GM18508 (cell line): ENCODE measurements at regions not wholly inside any gene's neighbourhood (a gene's known extent, or its start where the extent isn't known, plus 50 kb on each side); places are given as distances from the start of the nearest gene placed in this dataset.

Experiments
- ATAC-seq: cut with Tn5 transposase; IDR thresholded peaks from one replicate; pipeline ENCODE4 v1.9.1; 2021; ENCODE audit warnings: moderate number of reproducible peaks; ENCODE audit not compliant: insufficient read depth, unreplicated experiment

DNA sequence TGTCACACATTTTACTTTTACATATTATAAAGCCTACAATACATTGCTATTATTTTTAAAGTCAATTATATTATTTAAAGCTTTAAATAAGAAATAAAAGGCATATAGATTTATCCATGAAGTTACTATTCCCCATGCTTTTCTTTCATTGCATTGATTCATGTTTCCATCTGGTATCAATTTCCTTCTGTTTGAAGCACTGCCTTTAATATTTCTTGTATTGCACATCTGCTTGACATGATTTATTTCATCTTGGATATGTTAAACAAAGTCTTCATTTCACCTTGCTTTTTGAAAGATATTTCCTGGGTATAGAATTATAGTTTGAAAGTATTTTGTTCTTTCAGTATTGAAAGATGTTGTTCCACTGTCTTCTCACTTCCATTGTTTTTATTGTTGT lies 174.3 kb upstream of the MBNL1 start:
- no peak for ATAC-seq

DNA sequence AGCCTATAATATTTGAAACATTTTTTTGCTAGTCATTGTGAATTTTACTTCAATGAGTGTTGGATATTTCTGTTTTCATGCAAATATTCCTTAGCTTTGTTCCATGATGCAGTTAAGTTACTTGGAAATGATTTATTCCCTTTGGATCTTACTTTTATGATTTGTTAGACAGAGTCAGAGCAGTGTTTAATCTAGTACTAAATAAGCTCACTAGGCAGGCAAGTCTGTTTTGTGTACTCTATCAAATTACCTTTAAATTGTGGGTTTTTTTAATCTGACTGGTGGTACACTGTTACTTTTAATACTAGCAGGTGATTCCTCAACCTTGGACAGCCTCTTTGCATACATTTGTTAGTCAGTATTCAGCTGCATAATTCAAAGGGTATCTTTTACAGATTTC lies 173.3 kb upstream of the MBNL1 start:
- no peak for ATAC-seq

DNA sequence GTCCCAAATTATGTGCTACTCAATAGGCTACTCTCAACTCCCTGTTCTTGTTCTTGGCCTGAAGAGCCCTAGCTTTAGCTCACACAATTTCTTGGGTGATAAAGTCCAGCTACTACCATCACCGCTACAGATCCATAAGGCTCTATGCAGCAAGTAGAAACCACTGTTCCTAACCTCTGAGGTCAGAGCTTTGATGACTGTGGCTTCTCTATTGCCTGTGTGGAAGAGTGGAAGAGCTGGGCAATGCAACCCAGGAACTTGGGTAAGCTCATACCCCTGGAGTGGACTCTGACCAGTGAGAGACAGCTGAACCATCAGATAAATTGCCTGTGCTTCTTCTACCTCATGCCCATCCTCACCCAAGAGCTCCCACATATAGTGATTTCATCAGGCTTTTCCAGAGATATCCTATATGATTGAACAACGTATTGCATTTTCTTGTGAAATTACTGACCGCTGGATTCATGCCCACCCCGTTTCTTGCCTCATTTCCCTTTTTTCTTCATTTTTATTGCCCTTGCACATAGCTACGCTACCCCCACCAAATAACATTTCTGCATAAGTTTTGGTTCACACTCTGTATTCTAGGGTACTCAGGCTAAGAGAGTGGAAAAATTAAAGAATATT lies 172.3 kb upstream of the MBNL1 start:
- no peak for ATAC-seq

DNA sequence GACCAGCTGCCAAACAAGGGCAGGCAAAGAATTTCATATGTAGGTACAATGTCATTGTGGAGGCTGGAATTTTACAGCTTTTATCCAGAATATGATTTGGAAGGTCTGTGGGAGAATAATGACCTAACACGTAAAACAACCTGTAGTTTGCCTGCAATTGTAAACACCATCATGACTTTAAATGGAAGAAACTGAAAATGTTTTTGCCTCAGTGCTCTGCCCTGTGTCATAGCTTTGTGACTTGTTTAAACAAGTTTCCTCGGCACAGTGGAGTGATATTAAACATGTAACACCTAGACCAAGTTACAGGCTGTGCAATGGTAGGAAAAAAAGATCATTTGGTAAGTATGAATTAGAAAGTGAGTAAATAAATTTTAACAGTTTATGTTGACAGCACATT lies 171.6 kb upstream of the MBNL1 start:
- no peak for ATAC-seq

DNA sequence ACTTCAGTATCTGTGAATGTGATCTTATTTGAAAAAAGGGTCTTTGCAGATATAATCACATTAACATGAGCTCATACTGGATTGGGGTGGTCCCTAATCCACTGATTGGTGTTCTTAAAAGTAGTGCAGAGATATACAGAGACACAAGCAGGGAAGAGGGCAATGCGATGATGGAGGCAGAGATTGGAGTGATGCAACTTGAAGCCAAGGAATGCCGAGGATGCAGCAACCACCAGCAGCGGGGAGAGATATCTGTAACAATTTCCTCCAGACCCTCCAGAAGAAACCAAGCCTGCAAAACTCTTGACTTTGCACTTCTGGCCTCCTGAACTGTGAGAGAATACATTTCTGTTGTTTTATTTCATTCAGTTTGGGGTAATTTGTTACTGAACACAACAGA lies 171.0 kb upstream of the MBNL1 start:
- no peak for ATAC-seq

DNA sequence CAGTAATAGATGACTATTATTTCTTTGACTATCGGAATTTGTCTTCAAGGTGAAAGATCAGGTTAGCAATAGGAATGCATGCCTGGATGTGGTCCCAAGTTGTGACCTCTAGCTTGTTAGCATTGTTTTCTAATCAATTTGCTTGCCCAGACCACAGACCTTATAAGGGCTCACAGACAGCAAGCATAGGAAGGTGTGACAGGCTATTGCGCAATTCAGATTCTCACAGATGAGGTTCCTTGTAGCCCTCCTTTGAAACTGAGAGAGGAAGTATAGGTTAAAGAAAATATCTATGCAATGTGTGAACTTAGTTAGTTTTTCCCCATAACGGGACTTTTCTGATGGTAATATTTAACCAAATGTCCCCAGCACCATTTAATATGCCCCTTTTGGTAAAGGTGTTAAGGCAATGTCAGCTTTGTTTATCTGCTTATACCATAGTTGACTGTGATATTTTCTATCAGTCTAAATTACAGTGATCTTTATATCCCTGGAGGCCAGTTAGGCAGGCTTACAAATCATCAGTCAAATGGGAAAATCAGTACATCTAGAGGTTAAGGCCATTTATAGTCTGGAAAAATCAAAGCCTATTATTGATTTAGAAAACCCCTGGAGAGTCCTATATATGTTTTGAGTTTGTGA lies 168.1 kb upstream of the MBNL1 start:
- peak; percentile 99 for ATAC-seq

DNA sequence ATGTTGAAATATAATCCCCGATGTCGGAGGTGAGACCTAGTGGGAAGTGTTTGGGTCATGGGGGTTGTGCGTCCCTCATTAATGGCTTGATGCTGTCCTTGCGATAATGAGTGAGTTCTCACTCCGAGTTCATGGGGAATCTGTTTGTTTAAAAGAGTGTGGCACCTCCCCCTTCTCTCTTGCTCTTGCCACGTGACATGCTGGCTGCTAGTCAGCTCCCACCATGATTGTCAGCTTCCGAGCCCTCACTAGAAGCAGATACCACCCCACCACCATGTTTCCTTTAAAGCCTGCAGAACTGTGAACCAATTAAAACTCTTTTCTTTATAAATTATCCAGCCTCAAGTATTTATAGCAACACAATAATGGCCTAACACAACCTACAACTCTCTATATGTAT lies 166.3 kb upstream of the MBNL1 start:
- ATAC-seq: no peak

DNA sequence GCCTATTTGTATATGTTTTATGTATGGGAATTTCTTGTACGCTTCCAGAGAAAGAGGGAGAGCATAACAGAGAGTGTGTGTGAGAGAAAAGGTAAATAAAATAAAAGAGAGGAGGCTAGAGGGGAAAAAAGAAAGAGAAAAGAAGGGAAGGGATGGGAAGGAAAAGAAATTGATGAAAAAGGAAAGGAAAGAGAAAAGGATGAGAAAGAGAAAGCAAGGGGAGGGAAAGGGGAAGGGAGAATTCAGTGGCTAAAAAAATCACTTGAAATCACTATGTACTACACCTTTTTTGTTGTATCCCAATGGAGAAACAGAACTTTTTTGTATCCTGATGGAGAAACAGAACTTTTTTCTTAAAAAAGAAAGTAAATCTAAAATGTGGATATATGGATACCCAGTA lies 165.5 kb upstream of the MBNL1 start:
- no peak for ATAC-seq

DNA sequence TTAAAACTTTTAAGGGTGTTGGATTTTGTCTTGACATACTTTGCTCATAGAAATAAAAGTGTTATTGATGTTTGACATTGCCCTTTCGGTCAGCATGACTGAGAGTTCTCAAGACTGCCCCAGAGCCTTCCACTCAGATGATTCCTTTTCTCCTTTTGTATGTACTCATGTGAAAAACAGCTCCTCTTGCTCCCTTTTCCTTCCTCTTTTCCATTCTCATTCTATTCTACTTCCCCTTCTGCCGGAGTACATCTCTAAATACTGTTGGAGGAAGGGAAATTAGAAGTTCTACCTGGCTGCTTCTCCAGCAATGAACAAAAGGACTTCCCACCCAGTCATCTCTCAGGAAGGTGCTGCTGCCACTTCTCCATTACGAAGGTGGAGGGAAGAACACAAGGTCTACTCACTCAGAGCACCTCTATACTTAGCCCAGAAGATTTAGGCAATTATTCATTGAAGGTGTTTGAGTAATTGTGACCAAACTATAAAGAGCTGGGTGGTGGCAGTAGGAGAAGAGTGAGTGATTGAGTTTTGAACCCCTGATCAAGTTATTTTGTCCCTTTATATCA lies 163.8 kb upstream of the MBNL1 start:
- no peak for ATAC-seq

DNA sequence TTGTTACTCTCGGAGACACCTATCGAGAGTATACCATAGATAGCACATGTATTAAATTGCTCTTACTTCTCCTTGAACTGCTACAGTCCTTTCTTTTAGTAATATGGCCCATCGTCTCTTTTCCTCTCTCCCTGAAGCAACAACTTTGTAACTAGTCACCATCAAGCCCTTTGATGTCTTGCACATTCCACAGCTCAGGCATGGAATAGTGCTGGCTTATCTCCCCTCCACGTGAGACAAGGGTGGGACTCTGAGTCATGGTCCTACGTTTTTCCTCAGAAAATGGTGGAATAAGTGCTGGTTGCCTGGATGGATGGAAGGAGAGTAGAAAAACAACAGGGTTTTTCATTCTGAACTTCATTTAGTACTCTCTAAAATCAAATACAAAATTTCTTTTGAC lies 163.3 kb upstream of the MBNL1 start:
- ATAC-seq: no peak

DNA sequence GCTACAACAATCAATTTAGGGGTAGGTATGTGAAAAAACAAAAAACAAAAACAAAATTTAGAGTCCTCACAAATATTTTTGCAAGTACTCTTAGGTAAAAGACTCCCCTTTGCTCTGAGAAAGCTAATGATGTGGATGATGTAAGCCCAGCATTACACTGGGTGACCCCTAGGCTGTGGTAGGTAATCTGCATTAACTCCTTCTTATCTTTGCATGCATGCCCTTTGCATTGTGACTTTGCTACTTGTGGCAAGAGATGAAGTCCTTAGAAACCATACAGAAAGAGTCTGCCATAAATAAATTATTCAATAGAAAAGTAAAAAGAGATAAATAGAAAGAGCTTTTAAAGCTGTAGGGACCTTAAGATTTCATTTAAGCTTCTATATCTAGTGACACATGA lies 159.7 kb upstream of the MBNL1 start:
- ATAC-seq: no peak

DNA sequence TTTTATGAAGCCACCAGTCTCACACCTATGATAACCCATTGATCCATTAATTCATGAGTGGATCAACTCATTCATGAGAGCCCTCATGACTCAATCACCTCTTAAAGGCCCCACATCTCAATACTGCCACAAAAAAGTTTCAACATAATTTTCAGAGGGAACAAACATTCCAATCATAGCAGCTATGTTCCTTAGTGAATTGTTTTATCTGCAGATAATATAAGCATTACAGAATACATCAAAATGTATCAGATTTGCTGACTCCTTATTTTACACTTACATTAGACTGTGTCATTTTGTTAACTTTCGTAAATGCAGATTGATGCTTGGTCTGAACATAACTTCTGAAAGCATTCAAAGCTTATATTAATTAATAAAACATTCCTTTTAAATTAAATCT lies 155.3 kb upstream of the MBNL1 start:
- no peak for ATAC-seq

DNA sequence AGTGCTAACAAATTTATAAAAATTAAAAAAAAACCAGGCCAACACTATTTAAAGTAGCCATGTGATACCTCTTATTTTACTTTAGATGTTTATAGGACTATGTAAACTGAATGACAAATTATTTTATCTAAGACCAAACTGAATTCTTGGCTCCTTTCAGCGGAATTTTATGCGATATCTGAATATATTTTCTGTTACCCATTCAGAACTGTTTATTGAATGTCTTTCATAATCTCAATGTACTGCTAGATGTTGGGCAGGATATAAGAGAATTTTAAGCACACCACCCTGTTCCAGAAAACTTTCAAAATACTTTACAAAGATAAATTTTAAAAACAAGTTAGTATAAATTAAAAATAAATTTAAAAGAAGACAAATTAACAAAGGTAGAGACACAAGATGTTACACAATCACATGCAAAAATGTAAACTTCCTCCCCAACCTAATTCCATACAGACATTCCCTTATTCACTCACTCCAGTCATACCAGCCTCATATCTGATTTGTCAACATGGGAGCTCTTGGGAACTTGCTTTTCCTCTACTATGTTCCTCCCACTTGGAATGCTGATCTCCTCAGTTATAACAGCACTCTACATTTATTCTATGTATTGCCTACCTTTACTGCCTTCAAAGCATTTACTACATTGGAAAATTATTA lies 154.6 kb upstream of the MBNL1 start:
- no peak for ATAC-seq

DNA sequence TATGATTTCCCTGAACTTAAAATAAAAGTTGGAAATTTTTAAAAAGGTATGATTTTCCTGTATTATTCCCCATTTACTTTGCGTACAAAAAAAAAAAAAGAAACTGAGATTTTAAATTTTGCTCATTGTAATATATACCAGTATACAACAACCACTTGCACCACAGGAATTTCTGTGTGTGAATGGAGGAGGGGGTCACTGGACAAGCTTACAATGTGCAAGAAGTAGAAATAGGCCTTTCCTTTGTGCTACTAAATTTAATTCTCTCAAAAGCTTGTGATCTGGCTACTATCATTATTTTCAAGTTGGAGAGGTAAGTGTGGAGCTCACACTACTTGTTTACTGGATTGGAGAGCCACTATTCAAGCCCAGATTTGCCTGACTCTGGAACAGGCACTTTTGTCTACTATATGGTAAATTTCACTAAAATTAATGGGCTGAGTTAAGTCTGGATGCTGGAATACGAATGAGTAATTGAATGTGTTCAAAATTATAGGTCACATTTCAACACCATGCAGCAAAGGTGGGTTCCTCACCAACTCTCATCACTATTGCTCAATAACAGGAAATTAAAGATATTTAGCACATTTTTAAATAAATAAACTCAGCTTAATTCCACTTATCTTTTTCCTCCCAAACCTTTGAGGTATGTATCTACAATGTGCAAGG lies 148.0 kb upstream of the MBNL1 start:
- ATAC-seq: no peak

DNA sequence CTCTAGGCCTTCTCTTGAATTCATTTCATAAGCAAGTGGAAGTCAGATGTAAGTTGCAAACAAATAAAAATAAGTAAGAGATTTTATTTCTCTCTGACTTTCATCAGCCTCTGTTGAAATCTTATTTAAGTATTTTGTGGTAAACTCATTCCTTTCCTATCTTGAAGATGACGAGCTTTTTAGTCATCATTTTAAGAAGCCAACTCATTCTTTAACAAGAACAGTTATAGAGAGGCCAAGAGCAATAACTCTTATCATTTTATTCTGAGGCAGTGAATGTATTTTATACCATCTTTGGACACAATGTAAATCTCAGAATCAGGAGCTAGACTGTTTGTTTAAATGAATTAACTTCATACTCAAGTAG lies 147.5 kb upstream of the MBNL1 start:
- no peak for ATAC-seq

DNA sequence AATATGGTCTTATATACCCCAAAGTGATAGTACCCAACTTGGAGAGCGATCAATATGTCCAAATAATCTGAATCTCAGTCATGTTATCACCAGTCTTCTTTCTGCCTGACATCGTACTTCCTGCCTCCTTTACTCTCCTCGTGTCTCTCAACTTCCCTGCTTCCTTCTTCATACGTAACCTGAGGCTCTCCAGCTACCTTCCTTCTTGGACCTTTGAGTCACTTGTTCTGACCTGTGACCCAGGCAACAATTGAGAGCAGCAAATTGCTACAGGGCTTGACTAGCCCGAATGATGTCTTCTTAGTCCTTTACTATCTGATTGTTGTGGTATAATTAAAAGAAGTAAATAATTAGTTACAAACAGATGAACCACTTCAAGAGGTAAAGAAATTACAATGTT lies 145.9 kb upstream of the MBNL1 start:
- no peak for ATAC-seq

DNA sequence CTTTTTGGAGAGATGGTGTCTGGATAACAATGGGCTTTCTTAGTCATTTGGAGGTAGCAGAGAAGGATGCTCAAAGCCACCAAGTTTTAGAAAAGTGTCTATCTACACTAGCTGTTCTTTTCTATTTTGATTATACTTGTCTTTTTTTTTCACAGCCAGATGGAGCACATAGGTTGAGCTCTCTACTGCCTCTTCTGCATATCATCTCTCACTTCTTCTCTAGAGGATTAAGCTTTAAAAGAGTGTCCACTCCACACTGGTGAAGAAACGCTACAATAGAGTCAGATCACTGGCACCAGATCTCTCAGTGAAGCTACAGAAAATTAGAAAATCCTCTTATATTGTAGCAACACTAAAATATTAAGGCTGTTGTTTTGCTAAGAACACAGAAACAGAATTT lies 145.3 kb upstream of the MBNL1 start:
- ATAC-seq: no peak

DNA sequence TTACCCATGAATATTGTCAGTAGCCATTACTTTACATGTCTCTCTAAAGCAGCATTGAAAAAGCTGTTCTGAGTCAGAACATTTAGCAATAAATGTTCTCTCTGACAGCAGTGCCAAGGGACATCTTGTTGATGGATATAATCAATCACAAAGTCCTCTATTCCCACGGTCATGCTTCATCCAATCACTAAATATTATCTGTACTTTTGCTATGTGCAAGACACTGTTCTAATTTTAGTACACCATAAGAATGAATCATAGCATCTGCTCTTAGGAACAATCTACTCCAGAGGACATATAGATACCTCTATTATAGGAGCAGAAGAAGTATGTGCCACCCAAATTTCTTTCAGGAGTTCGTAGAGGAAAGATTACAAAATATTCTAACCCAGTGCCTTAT lies 142.5 kb upstream of the MBNL1 start:
- no peak for ATAC-seq

DNA sequence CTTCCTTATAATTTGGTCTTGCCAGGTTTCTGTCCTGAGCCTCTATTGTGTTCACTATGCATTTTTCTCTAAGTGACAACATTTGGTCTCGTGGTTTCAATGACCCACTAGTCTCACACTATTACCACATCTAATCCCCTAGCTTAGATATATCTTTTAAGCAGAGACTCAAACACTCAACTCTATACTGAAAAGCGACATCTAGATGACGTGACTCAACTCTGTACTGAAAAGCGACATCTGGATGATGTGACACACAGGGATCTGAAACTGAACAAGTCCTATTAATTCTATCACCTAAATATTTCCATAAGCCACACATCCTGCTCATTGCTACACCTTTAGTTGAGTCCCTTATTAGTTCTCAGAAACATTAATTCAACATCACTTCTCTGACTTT lies 141.7 kb upstream of the MBNL1 start:
- ATAC-seq: peak; percentile 99

DNA sequence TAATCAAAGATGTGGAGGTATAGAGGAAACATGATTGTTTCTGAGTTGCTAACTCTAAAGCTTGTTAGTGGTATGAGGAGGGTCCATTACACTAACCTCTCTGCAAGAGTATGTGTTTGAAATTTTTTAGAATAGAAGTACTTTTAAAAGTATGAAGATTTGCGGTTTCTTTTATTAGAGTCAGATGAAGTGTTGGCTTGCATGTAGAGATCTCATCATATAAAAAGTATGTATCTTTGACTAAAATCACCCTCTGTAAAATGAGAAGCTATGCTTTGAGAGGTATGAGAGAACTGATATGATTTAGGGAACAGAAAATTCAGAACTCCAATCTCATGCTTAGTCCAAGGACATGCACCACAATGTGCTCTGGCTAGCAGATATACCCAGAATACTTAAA lies 140.4 kb upstream of the MBNL1 start:
- ATAC-seq: no peak

DNA sequence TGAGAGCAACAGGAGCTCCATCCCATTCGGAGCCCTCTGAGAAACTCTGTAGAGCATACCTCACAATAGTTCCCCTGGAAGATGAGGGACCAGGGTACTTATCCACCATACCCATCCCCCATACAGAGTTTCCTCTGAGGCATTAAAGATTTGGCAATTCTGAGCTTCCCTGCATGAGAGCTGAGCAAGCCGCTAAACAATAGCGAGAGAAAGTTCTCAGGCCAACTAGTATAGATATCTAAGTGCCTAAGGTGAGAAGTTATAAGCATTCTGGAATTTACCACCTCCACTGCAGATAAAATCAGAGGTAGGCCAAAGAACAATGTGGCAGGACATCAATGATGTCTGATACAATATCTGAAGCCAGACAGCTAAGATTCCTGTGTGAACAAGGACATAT lies 129.1 kb upstream of the MBNL1 start:
- no peak for ATAC-seq
